HL-60 (cell line): ENCODE measurements at regions not wholly inside any gene's neighbourhood (a gene's known extent, or its start where the extent isn't known, plus 50 kb on each side); places are given as distances from the start of the nearest gene placed in this dataset.

Experiments used
- DNase-seq, 2 experiments: peaks; one replicate each; pipeline ENCODE4 v3.0.0-alpha.2; 2010 to 2020; ENCODE audit warnings: low read depth in 1 of 2, low spot score in 1 of 2
- H3K27ac ChIP-seq: fragments of 250-450 bp; sonication (Bioruptor Pico); replicated peaks from 2 replicates; pipeline ENCODE4 v1.5.1; 2020; ENCODE audit warnings: mild to moderate bottlenecking, moderate library complexity
- H3K27me3 ChIP-seq: fragments of 250-450 bp; sonication (Bioruptor Pico); 2 replicates; pipeline ENCODE4 v1.5.1; 2021; ENCODE audit warnings: mild to moderate bottlenecking, moderate library complexity; ENCODE audit not compliant: insufficient read depth, poor library complexity, severe bottlenecking
- H3K4me3 ChIP-seq: replicated peaks from 2 replicates; pipeline ENCODE4 v1.5.1; 2011; ENCODE audit warnings: mild to moderate bottlenecking, control low read depth, low read length; ENCODE audit not compliant: insufficient read depth
- CTCF ChIP-seq: IDR thresholded peaks from one replicate; pipeline ENCODE4 v1.5.1; 2011; ENCODE audit warnings: low read length, control low read depth, inconsistent platforms; ENCODE audit not compliant: insufficient read depth
- GABPA ChIP-seq: IDR thresholded peaks from 2 replicates; pipeline ENCODE4 v1.6.1; 2012; ENCODE audit warnings: low read depth
- POLR2AphosphoS5 ChIP-seq: IDR thresholded peaks from 2 replicates; pipeline ENCODE4 v1.6.1; 2012; ENCODE audit warnings: low read depth
- REST ChIP-seq: IDR thresholded peaks from 2 replicates; pipeline ENCODE4 v1.6.1; 2012; ENCODE audit warnings: low read depth; ENCODE audit not compliant: insufficient replicate concordance
- SPI1 ChIP-seq: IDR thresholded peaks from 2 replicates; pipeline ENCODE4 v1.6.1; 2012; ENCODE audit warnings: low read depth, mild to moderate bottlenecking, borderline replicate concordance

GRCh38 chr1:181344091-181344490, 139.2 kb upstream of the CACNA1E start:
- DNase-seq, result no peak
- H3K27me3 ChIP-seq, result peaks cover 2% of the 10 kb centered on the region
- TF ChIP-seq POLR2AphosphoS5, result no peak
- no peak for TF ChIP-seq CTCF
- TF ChIP-seq SPI1, result no peak
- no peak for TF ChIP-seq REST
- H3K4me3 ChIP-seq, result no peak overlapping the region
- no peak overlapping the region for H3K27ac ChIP-seq

- Histone ChIP-seq H3K27me3 (peaks cover 2% of the 10 kb centered on the region), H3K27ac (no peak overlapping the region), H3K4me3 (no peak overlapping the region)
- DNase-seq, result no peak
- no peak for TF ChIP-seq GABPA
- no peak for TF ChIP-seq REST
- no peak for TF ChIP-seq POLR2AphosphoS5
- no peak for TF ChIP-seq SPI1
- TF ChIP-seq CTCF, result no peak
Measured at GRCh38 chr1:181345146-181345545, 138.2 kb upstream of the CACNA1E start.

GRCh38 chr1:181347495-181348390, 135.6 kb upstream of the CACNA1E start:
- TF ChIP-seq POLR2AphosphoS5 (no peak), CTCF (no peak), GABPA (no peak), REST (no peak), SPI1 (no peak)
- no peak for DNase-seq
- Histone ChIP-seq H3K4me3 (no peak overlapping the region), H3K27me3 (no peaks in the 10 kb centered on the region), H3K27ac (no peak overlapping the region)
